ENCODE measurements at regions not wholly inside any gene's neighbourhood (a gene's known extent, or its start where the extent isn't known, plus 50 kb on each side); places are given as distances from the start of the nearest gene placed in this dataset.
A peak's percentile ranks its signal among the peaks of the same experiment; 100 is the strongest.

GRCh38 chr5:99005506-99005905, 76.7 kb upstream of the CHD1 start:
- no peak overlapping the region for H3K4me3 Mint-ChIP-seq

GRCh38 chr5:99004960-99005359, 76.2 kb upstream of the CHD1 start:
- Histone ChIP-seq H3K9me3 (ENCODE audit: control insufficient read depth, insufficient read depth, low read length) (no peaks in the 10 kb centered on the region), H3K36me3 (ENCODE audit: control insufficient read depth, insufficient read depth, low read length) (no peaks in the 10 kb centered on the region), H3K27me3 (ENCODE audit: control insufficient read depth, insufficient read depth, low read length) (no peaks in the 10 kb centered on the region), H3K27ac (ENCODE audit: low read length) (no peak overlapping the region), H3K4me3 (ENCODE audit: low read length) (no peak overlapping the region), H3K4me1 (ENCODE audit: control insufficient read depth, insufficient read depth, low read length) (no peaks in the 10 kb centered on the region)
- intact Hi-C loops (cut with micrococcal nuclease) = no loop called here
- DNase-seq (peak in 1 of 2 donors; percentile 65), ATAC-seq (peak; percentile 94 to 97 (median 95))
- Mint-ChIP-seq H3K27me3 (ENCODE audit: low read depth in 2 of 2) (no peaks in the 10 kb centered on the region), H3K27ac (peak overlapping the region; percentile 67 to 68), H3K9me3 (no peaks in the 10 kb centered on the region), H3K4me3 (no peak overlapping the region), H3K36me3 (no peaks in the 10 kb centered on the region), H3K4me1 (peaks cover 26 to 33% of the 10 kb centered on the region in 2 donors)
- WGBS (ENCODE audit: insufficient coverage) = 52% methylated on average over 1 of the region's 1 CpG
- no peak for TF ChIP-seq CTCF (IDR thresholded peaks at IDR 0.05)

More at GRCh38 chr5:99005506-99005905, 76.7 kb upstream of the CHD1 start:
- no peak overlapping the region for H3K27ac ChIP-seq (ENCODE audit: low read length)
- no peaks in the 10 kb centered on the region for H3K36me3 ChIP-seq (ENCODE audit: control insufficient read depth, insufficient read depth, low read length)
- no peaks in the 10 kb centered on the region for H3K4me1 ChIP-seq (ENCODE audit: control insufficient read depth, insufficient read depth, low read length)
- no peak for TF ChIP-seq CTCF (IDR thresholded peaks at IDR 0.05)
- Mint-ChIP-seq H3K36me3 (no peaks in the 10 kb centered on the region), H3K27me3 (ENCODE audit: low read depth in 2 of 2) (no peaks in the 10 kb centered on the region), H3K27ac (peak overlapping the region; percentile 67 to 68), H3K9me3 (no peaks in the 10 kb centered on the region), H3K4me1 (peaks cover 26 to 29% of the 10 kb centered on the region in 2 donors)
- no peak overlapping the region for H3K4me3 ChIP-seq (ENCODE audit: low read length)
- intact Hi-C loops (cut with micrococcal nuclease) = no loop called here
- 100% methylated on average over 1 of the region's 1 CpG for WGBS (ENCODE audit: insufficient coverage)
- ATAC-seq (no peak), DNase-seq (no peak)
- H3K27me3 ChIP-seq (ENCODE audit: control insufficient read depth, insufficient read depth, low read length) = no peaks in the 10 kb centered on the region
- H3K9me3 ChIP-seq (ENCODE audit: control insufficient read depth, insufficient read depth, low read length) = no peaks in the 10 kb centered on the region

- Mint-ChIP-seq H3K4me3 (peak overlapping the region; percentile 55), H3K9me3 (no peaks in the 10 kb centered on the region), H3K36me3 (no peaks in the 10 kb centered on the region), H3K27me3 (ENCODE audit: low read depth in 2 of 2) (no peaks in the 10 kb centered on the region), H3K4me1 (peaks cover 26 to 33% of the 10 kb centered on the region in 2 donors), H3K27ac (peak overlapping the region; percentile 39 to 58)
- Histone ChIP-seq H3K27ac (ENCODE audit: low read length) (no peak overlapping the region), H3K9me3 (ENCODE audit: control insufficient read depth, insufficient read depth, low read length) (no peaks in the 10 kb centered on the region), H3K36me3 (ENCODE audit: control insufficient read depth, insufficient read depth, low read length) (no peaks in the 10 kb centered on the region), H3K4me1 (ENCODE audit: control insufficient read depth, insufficient read depth, low read length) (no peaks in the 10 kb centered on the region), H3K27me3 (ENCODE audit: control insufficient read depth, insufficient read depth, low read length) (no peaks in the 10 kb centered on the region), H3K4me3 (ENCODE audit: low read length) (no peak overlapping the region)
- ATAC-seq (no peak), DNase-seq (no peak)
- 100% methylated on average over 1 of the region's 1 CpG for WGBS (ENCODE audit: insufficient coverage)
- intact Hi-C loops (cut with micrococcal nuclease) = no loop called here
- no peak for TF ChIP-seq CTCF (IDR thresholded peaks at IDR 0.05)
These were observed 72.1 kb upstream of the CHD1 start for GRCh38 chr5:99000876-99001275.

- no peak overlapping the region for H3K27ac Mint-ChIP-seq
- no peaks in the 10 kb centered on the region for H3K9me3 ChIP-seq (ENCODE audit: control insufficient read depth, insufficient read depth, low read length)
- H3K36me3 Mint-ChIP-seq = no peaks in the 10 kb centered on the region
- H3K4me1 ChIP-seq (ENCODE audit: control insufficient read depth, insufficient read depth, low read length) = no peaks in the 10 kb centered on the region
- no peaks in the 10 kb centered on the region for H3K9me3 Mint-ChIP-seq
- WGBS (ENCODE audit: insufficient coverage) = 100% methylated on average over 1 of the region's 3 CpGs
- TF ChIP-seq CTCF (IDR thresholded peaks at IDR 0.05) = no peak
- intact Hi-C loops (cut with micrococcal nuclease) = no loop called here
- DNase-seq (no peak), ATAC-seq (no peak)
- no peaks in the 10 kb centered on the region for H3K36me3 ChIP-seq (ENCODE audit: control insufficient read depth, insufficient read depth, low read length)
- no peak overlapping the region for H3K4me3 Mint-ChIP-seq
- H3K27me3 ChIP-seq (ENCODE audit: control insufficient read depth, insufficient read depth, low read length) = no peaks in the 10 kb centered on the region
- no peak overlapping the region for H3K27ac ChIP-seq (ENCODE audit: low read length)
- peaks cover 20 to 29% of the 10 kb centered on the region in 2 donors for H3K4me1 Mint-ChIP-seq
- H3K4me3 ChIP-seq (ENCODE audit: low read length) = no peak overlapping the region
- H3K27me3 Mint-ChIP-seq (ENCODE audit: low read depth in 2 of 2) = no peaks in the 10 kb centered on the region
These were observed 71.4 kb upstream of the CHD1 start for GRCh38 chr5:99000221-99000620.
